Vagina (tissue), 2 donors: ENCODE measurements at regions not wholly inside any gene's neighbourhood (a gene's known extent, or its start where the extent isn't known, plus 50 kb on each side); places are given as distances from the start of the nearest gene placed in this dataset.

ENCODE experiments used
- DNase-seq, 2 donors: peaks; one replicate each; pipeline ENCODE4 v3.0.0-alpha.2; 2017; ENCODE audit errors: extremely low spot score in 2 of 2
- H3K27ac ChIP-seq: fragments of 200-600 bp; sonication (generic); one replicate; pipeline ENCODE4 v1.5.1; 2019
- H3K27me3 ChIP-seq: fragments of 200-600 bp; sonication (generic); one replicate; pipeline ENCODE4 v1.5.1; 2019
- H3K36me3 ChIP-seq, 2 donors: fragments of 200-600 bp; sonication (generic); one replicate each; pipeline ENCODE4 v1.5.1; 2017 to 2019
- H3K4me1 ChIP-seq: fragments of 200-600 bp; sonication (generic); one replicate; pipeline ENCODE4 v1.5.1; 2019
- H3K4me3 ChIP-seq, 2 donors: fragments of 200-600 bp; sonication (generic); 1 replicate in 1 of 2; 2 replicates in 1 of 2; pipeline ENCODE4 v1.5.1; 2016 to 2019
- H3K9me3 ChIP-seq: fragments of 200-600 bp; sonication (generic); one replicate; pipeline ENCODE4 v1.5.1; 2019
- CTCF ChIP-seq, 3 experiments: fragments of 450-650 bp in 2 of 3; fragments of 200-600 bp in 1 of 3; sonication (generic) in 1 of 3; IDR thresholded peaks; one replicate each; pipeline ENCODE4 v1.5.1; 2017 to 2019; ENCODE audit warnings: antibody characterized with exemption in 3 of 3, mild to moderate bottlenecking in 2 of 3, moderate library complexity in 2 of 3
- POLR2A ChIP-seq, 2 donors: fragments of 450-650 bp; IDR thresholded peaks; one replicate each; pipeline ENCODE4 v1.6.1; 2017; ENCODE audit warnings: antibody characterized with exemption in 2 of 2, mild to moderate bottlenecking in 2 of 2, moderate library complexity in 2 of 2
- POLR2AphosphoS5 ChIP-seq, 2 donors: sonication (generic); formaldehyde crosslinking; IDR thresholded peaks; one replicate each; pipeline ENCODE4 v1.9.0; 2017; ENCODE audit warnings: antibody characterized with exemption in 2 of 2, mild to moderate bottlenecking in 2 of 2, low read depth in 1 of 2; ENCODE audit not compliant: insufficient read depth in 1 of 2
- intact Hi-C: fragments of 100-400 bp; cut with DNase I; formaldehyde crosslinking; loops from one replicate; pipeline ENCODE4 v1.15.1; 2023

GRCh38 chr6:134657751-134658527 lies 292.0 kb downstream of the ALDH8A1 start:
- no peak for DNase-seq
- no peaks in the 10 kb centered on the region for H3K36me3 ChIP-seq
- H3K27ac ChIP-seq: no peak overlapping the region
- peaks cover 7% of the 10 kb centered on the region for H3K4me1 ChIP-seq
- H3K27me3 ChIP-seq: no peaks in the 10 kb centered on the region
- H3K9me3 ChIP-seq: no peaks in the 10 kb centered on the region
- no peak overlapping the region for H3K4me3 ChIP-seq
- no peak for TF ChIP-seq POLR2AphosphoS5 (IDR thresholded peaks at IDR 0.05; ENCODE audit: insufficient read depth in 1 of 2, low read depth in 1 of 2)
- TF ChIP-seq POLR2A (IDR thresholded peaks at IDR 0.05): no peak
- TF ChIP-seq CTCF (IDR thresholded peaks at IDR 0.05): no peak
- intact Hi-C loops: no loop called here

GRCh38 chr6:134657343-134657742 lies 292.6 kb downstream of the ALDH8A1 start:
- no peak overlapping the region for H3K27ac ChIP-seq
- H3K36me3 ChIP-seq: no peaks in the 10 kb centered on the region
- H3K4me3 ChIP-seq: no peak overlapping the region
- TF ChIP-seq POLR2A (IDR thresholded peaks at IDR 0.05) (no peak), POLR2AphosphoS5 (IDR thresholded peaks at IDR 0.05; ENCODE audit: insufficient read depth in 1 of 2, low read depth in 1 of 2) (no peak), CTCF (IDR thresholded peaks at IDR 0.05) (no peak)
- H3K4me1 ChIP-seq: peaks cover 7% of the 10 kb centered on the region
- no peak for DNase-seq
- intact Hi-C loops: no loop called here
- no peaks in the 10 kb centered on the region for H3K9me3 ChIP-seq
- H3K27me3 ChIP-seq: no peaks in the 10 kb centered on the region

- no peaks in the 10 kb centered on the region for H3K9me3 ChIP-seq
- TF ChIP-seq CTCF (IDR thresholded peaks at IDR 0.05) (no peak), POLR2A (IDR thresholded peaks at IDR 0.05) (no peak), POLR2AphosphoS5 (IDR thresholded peaks at IDR 0.05; ENCODE audit: insufficient read depth in 1 of 2, low read depth in 1 of 2) (no peak)
- H3K4me1 ChIP-seq: peaks cover 7% of the 10 kb centered on the region
- H3K36me3 ChIP-seq: no peaks in the 10 kb centered on the region
- no peak for DNase-seq
- intact Hi-C loops: no loop called here
- no peak overlapping the region for H3K4me3 ChIP-seq
- no peaks in the 10 kb centered on the region for H3K27me3 ChIP-seq
- no peak overlapping the region for H3K27ac ChIP-seq
Observed at GRCh38 chr6:134654751-134655150, 295.1 kb downstream of the ALDH8A1 start.

- Histone ChIP-seq H3K27me3 (no peaks in the 10 kb centered on the region), H3K27ac (no peak overlapping the region), H3K9me3 (no peaks in the 10 kb centered on the region), H3K4me1 (no peaks in the 10 kb centered on the region), H3K4me3 (no peak overlapping the region), H3K36me3 (no peaks in the 10 kb centered on the region)
- TF ChIP-seq POLR2A (IDR thresholded peaks at IDR 0.05) (no peak), CTCF (IDR thresholded peaks at IDR 0.05) (no peak), POLR2AphosphoS5 (IDR thresholded peaks at IDR 0.05; ENCODE audit: insufficient read depth in 1 of 2, low read depth in 1 of 2) (no peak)
- no peak for DNase-seq
- intact Hi-C loops: no loop called here
Observed at GRCh38 chr6:134651519-134651918, 298.4 kb downstream of the ALDH8A1 start.

GRCh38 chr6:134647861-134648260 lies 302.0 kb downstream of the ALDH8A1 start:
- Histone ChIP-seq H3K4me3 (no peak overlapping the region), H3K4me1 (peaks cover 14% of the 10 kb centered on the region), H3K27ac (no peak overlapping the region), H3K27me3 (no peaks in the 10 kb centered on the region), H3K36me3 (no peaks in the 10 kb centered on the region), H3K9me3 (no peaks in the 10 kb centered on the region)
- no peak for DNase-seq
- intact Hi-C loops: loop anchor here (10.0 kb wide), 1 partner anchor 237 kb away; no protein-coding TSS in a partner anchor
- TF ChIP-seq POLR2A (IDR thresholded peaks at IDR 0.05): no peak
- TF ChIP-seq CTCF (IDR thresholded peaks at IDR 0.05): no peak
- no peak for TF ChIP-seq POLR2AphosphoS5 (IDR thresholded peaks at IDR 0.05; ENCODE audit: insufficient read depth in 1 of 2, low read depth in 1 of 2)
